Muscle of leg (tissue), 3 donors: ENCODE measurements at regions not wholly inside any gene's neighbourhood (a gene's known extent, or its start where the extent isn't known, plus 50 kb on each side); places are given as distances from the start of the nearest gene placed in this dataset.

ENCODE experiments used
- DNase-seq: peaks from one replicate; pipeline ENCODE4 v3.0.0; 2013
- H3K27ac ChIP-seq: one replicate; pipeline ENCODE4 v1.5.1; 2013; ENCODE audit warnings: mild to moderate bottlenecking, low read length, control low read depth
- H3K27me3 ChIP-seq: one replicate; pipeline ENCODE4 v1.6.1; 2013; ENCODE audit warnings: low read length; ENCODE audit not compliant: control insufficient read depth, insufficient read depth
- H3K36me3 ChIP-seq: one replicate; pipeline ENCODE4 v1.6.1; 2013; ENCODE audit warnings: low read length; ENCODE audit not compliant: control insufficient read depth, insufficient read depth
- H3K4me1 ChIP-seq: one replicate; pipeline ENCODE4 v1.6.1; 2013; ENCODE audit warnings: low read length; ENCODE audit not compliant: control insufficient read depth, insufficient read depth
- H3K4me3 ChIP-seq: one replicate; pipeline ENCODE4 v1.5.1; 2013; ENCODE audit warnings: low read length, control low read depth
- H3K9me3 ChIP-seq: replicated peaks from 2 replicates; pipeline ENCODE4 v1.6.1; 2013; ENCODE audit warnings: low read depth, low read length; ENCODE audit not compliant: control insufficient read depth
- WGBS: methylation state at CpG from one replicate; pipeline ENCODE4 v1.1.5; 2013; ENCODE audit warnings: missing lambda C conversion rate; ENCODE audit not compliant: insufficient coverage; 5-methylcytosine and 5-hydroxymethylcytosine counted together

DNA sequence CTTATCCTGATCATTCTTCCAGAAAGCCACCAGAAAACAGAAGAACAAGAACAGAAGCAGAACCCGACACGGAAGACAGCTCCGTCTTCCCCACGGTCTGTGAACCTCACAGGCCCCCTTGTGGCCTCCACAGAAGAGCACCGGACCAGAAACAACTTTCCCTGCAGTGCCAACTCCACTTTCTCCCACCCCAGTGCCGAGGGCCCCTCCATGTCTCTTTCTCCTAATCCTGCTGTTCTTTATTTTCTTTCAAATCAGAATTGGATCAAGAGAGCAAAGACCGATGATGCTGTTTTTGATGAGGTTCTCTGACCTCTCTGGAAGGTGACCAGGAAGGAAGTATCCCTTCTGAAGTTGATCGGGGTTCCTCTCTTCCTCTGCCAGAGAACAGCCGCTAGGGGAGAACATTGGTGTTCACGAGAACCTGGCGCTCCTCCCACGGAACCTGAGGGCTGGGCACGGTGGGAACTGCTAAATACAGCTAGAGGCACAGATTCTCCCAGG, 58.9 kb upstream of the CTTNBP2NL start:
- no peaks in the 10 kb centered on the region for H3K36me3 ChIP-seq
- H3K9me3 ChIP-seq: no peaks in the 10 kb centered on the region
- WGBS: 35% methylated on average over 8 of the region's 13 CpGs
- no peak overlapping the region for H3K4me3 ChIP-seq
- H3K27me3 ChIP-seq: peaks cover 6% of the 10 kb centered on the region
- peaks cover 17% of the 10 kb centered on the region for H3K4me1 ChIP-seq
- DNase-seq: peak; percentile 53
- H3K27ac ChIP-seq: no peak overlapping the region

DNA sequence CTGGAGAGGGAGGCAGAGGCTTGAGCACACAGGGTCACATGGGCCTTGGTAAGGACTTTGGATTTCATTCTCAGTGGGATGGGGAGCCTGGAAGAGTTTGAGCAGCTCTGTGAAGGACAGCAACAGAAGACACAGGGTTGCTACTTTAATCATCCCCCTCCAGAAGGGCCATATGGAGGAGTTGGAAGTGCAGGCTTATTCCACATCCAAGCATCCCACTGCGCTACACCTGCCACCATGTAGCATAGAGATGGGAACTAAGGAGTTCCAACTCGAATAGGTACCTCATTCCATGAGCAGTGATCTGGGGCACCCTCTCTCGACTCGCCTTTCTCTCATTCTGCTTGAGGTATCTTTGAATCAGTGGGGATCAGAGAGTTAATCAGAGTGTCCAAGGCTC, 54.0 kb upstream of the CTTNBP2NL start:
- Histone ChIP-seq H3K27me3 (peaks cover 8% of the 10 kb centered on the region), H3K4me3 (no peak overlapping the region), H3K9me3 (no peaks in the 10 kb centered on the region), H3K36me3 (no peaks in the 10 kb centered on the region), H3K27ac (no peak overlapping the region), H3K4me1 (no peaks in the 10 kb centered on the region)
- DNase-seq: no peak
- no CpG with 5 or more reads among the region's 4 CpGs for WGBS

DNA sequence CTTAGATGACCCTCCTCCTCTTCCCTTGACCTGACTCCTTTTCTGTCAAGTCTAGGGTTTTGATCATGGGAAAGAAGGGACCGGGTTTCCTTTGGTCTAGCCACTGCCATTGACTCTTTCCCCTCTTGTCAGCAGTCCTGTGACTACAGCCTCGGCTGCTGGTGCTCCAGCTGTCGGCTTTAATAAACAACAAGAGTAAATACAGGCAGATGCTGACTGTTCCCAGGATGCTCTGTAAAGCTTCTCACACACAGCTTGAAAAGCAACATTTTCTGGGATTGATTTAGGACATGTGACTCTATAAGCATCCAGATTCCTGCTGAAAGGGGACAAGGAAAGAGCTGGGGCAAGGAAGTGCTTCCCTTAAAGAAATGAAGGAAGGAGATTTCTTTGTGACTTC, 53.5 kb upstream of the CTTNBP2NL start:
- WGBS: 33% methylated on average over 3 of the region's 3 CpGs
- no peak for DNase-seq

DNA sequence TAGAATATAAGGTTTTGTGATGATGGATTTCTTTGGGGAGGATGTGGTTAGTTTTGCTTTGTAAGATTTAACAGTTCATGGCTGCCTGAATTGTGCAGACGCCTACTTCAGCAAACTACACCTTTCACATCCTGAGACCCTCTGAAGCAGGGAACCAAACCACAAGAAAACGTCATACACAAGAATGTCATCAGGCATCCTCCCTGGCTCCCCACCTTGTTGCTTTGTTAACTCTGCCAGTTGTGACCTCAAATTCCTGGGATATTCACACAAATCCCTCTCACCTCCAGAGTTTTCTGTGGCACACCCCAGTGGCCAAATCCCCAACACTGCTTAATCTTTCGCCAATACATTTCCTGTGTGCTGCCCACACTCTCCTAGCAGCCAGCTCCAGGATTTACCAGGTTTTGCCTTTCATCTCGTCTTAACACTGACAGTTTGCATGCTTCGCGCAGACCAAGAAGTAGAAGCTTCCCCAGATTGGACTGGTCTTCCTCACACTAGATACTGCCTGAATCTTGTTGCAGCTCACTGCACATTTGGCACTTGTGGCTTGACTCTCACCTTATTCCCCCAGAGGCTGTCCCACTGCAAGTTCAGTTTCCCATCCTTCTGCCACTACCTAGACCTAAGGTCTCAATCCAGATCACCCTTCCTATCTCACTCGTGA, 51.1 kb upstream of the CTTNBP2NL start:
- Histone ChIP-seq H3K27me3 (peaks cover 4% of the 10 kb centered on the region), H3K36me3 (no peaks in the 10 kb centered on the region), H3K27ac (no peak overlapping the region), H3K9me3 (no peaks in the 10 kb centered on the region), H3K4me3 (no peak overlapping the region), H3K4me1 (no peaks in the 10 kb centered on the region)
- 38% methylated on average over 5 of the region's 7 CpGs for WGBS
- DNase-seq: no peak

More for the DNA sequence above, 53.5 kb upstream of the CTTNBP2NL start:
- Histone ChIP-seq H3K27ac (no peak overlapping the region), H3K27me3 (peaks cover 8% of the 10 kb centered on the region), H3K36me3 (no peaks in the 10 kb centered on the region), H3K4me1 (no peaks in the 10 kb centered on the region), H3K4me3 (no peak overlapping the region), H3K9me3 (no peaks in the 10 kb centered on the region)
